ENCODE measurements at regions not wholly inside any gene's neighbourhood (a gene's known extent, or its start where the extent isn't known, plus 50 kb on each side); places are given as distances from the start of the nearest gene placed in this dataset.
"Not testable (repeated sequence)": the region's sequence is repeated elsewhere in the genome, so short reads cannot be mapped to it uniquely, and the experiment has no call there.

- DNase-seq (ENCODE audit: low read depth in 2 of 2), result no peak
Measured at GRCh38 chr7:13708670-13709069, 280.8 kb downstream of the ETV1 start.

GRCh38 chr7:13713092-13713491 is 276.4 kb downstream of the ETV1 start:
- DNase-seq (ENCODE audit: low read depth in 2 of 2), result no peak

- no peak for DNase-seq (ENCODE audit: low read depth in 2 of 2)
Measured at GRCh38 chr7:13715534-13715933, 273.9 kb downstream of the ETV1 start.

GRCh38 chr7:13717031-13717430 is 272.4 kb downstream of the ETV1 start:
- peak; percentile 41 to 51 for DNase-seq (ENCODE audit: low read depth in 2 of 2)

- no peak for DNase-seq (ENCODE audit: low read depth in 2 of 2)
Measured at GRCh38 chr7:13724191-13724976, 265.1 kb downstream of the ETV1 start.

- DNase-seq (ENCODE audit: low read depth in 2 of 2), result no peak
Measured at GRCh38 chr7:13724977-13725566, 264.4 kb downstream of the ETV1 start.

GRCh38 chr7:13725591-13725990 is 263.9 kb downstream of the ETV1 start:
- DNase-seq (ENCODE audit: low read depth in 2 of 2), result no peak

GRCh38 chr7:13727279-13727678 is 262.2 kb downstream of the ETV1 start:
- DNase-seq (ENCODE audit: low read depth in 2 of 2), result no peak

- DNase-seq (ENCODE audit: low read depth in 2 of 2), result no peak
Measured at GRCh38 chr7:13727751-13728150, 261.7 kb downstream of the ETV1 start.

GRCh38 chr7:13728430-13728829 is 261.0 kb downstream of the ETV1 start:
- not testable (repeated sequence) for DNase-seq (ENCODE audit: low read depth in 2 of 2)

- DNase-seq (ENCODE audit: low read depth in 2 of 2), result no peak
Measured at GRCh38 chr7:13731643-13732042, 257.8 kb downstream of the ETV1 start.

GRCh38 chr7:13737563-13737962 is 251.9 kb downstream of the ETV1 start:
- DNase-seq (ENCODE audit: low read depth in 2 of 2), result no peak

- DNase-seq (ENCODE audit: low read depth in 2 of 2), result peak; percentile 17 to 22
Measured at GRCh38 chr7:13742126-13742525, 247.3 kb downstream of the ETV1 start.

- no peak for DNase-seq (ENCODE audit: low read depth in 2 of 2)
Measured at GRCh38 chr7:13742811-13743210, 246.7 kb downstream of the ETV1 start.

GRCh38 chr7:13743226-13743625 is 246.2 kb downstream of the ETV1 start:
- no peak for DNase-seq (ENCODE audit: low read depth in 2 of 2)

GRCh38 chr7:13745530-13745929 is 243.9 kb downstream of the ETV1 start:
- DNase-seq (ENCODE audit: low read depth in 2 of 2), result no peak

- DNase-seq (ENCODE audit: low read depth in 2 of 2), result no peak
Measured at GRCh38 chr7:13748998-13749397, 240.5 kb downstream of the ETV1 start.

GRCh38 chr7:13749636-13750035 is 239.8 kb downstream of the ETV1 start:
- no peak for DNase-seq (ENCODE audit: low read depth in 2 of 2)

- no peak for DNase-seq (ENCODE audit: low read depth in 2 of 2)
Measured at GRCh38 chr7:13751766-13752165, 237.7 kb downstream of the ETV1 start.

GRCh38 chr7:13757841-13758240 is 231.6 kb downstream of the ETV1 start:
- DNase-seq (ENCODE audit: low read depth in 2 of 2), result no peak

GRCh38 chr7:13765853-13766252 is 223.6 kb downstream of the ETV1 start:
- DNase-seq (ENCODE audit: low read depth in 2 of 2), result not testable (repeated sequence)

- no peak for DNase-seq (ENCODE audit: low read depth in 2 of 2)
Measured at GRCh38 chr7:13770305-13770704, 219.2 kb downstream of the ETV1 start.

- no peak for DNase-seq (ENCODE audit: low read depth in 2 of 2)
Measured at GRCh38 chr7:13774976-13775375, 214.5 kb downstream of the ETV1 start.

- no peak for DNase-seq (ENCODE audit: low read depth in 2 of 2)
Measured at GRCh38 chr7:13777242-13777641, 212.2 kb downstream of the ETV1 start.

Measured in fibroblast of skin of left biceps (primary cell).